Suprapubic skin (tissue), 4 donors: ENCODE measurements at regions not wholly inside any gene's neighbourhood (a gene's known extent, or its start where the extent isn't known, plus 50 kb on each side); places are given as distances from the start of the nearest gene placed in this dataset.

Experiments used
- CTCF ChIP-seq, 2 donors: fragments of 200-600 bp in 1 of 2; fragments of 450-650 bp in 1 of 2; sonication (generic) in 1 of 2; IDR thresholded peaks; one replicate each; pipeline ENCODE4 v1.5.1; 2016 to 2019; ENCODE audit warnings: antibody characterized with exemption in 2 of 2, mild to moderate bottlenecking in 1 of 2, moderate library complexity in 1 of 2
- EP300 ChIP-seq: sonication (generic); formaldehyde crosslinking; IDR thresholded peaks from one replicate; pipeline ENCODE4 v1.6.1; 2017; ENCODE audit warnings: antibody characterized with exemption
- POLR2A ChIP-seq, 2 donors: fragments of 450-650 bp; IDR thresholded peaks; one replicate each; pipeline ENCODE4 v1.6.1; 2017; ENCODE audit warnings: antibody characterized with exemption in 2 of 2, mild to moderate bottlenecking in 2 of 2, moderate library complexity in 2 of 2
- POLR2AphosphoS5 ChIP-seq, 3 donors: sonication (generic); formaldehyde crosslinking; IDR thresholded peaks; one replicate each; pipeline ENCODE4 v1.6.1; 2017; ENCODE audit warnings: antibody characterized with exemption in 3 of 3

- TF ChIP-seq CTCF (IDR thresholded peaks at IDR 0.05) (no peak), POLR2AphosphoS5 (IDR thresholded peaks at IDR 0.05) (no peak), EP300 (no peak), POLR2A (IDR thresholded peaks at IDR 0.05) (no peak)
Observed at GRCh38 chr6:15843764-15844163, 180.9 kb upstream of the DTNBP1 start.
